ENCODE measurements at regions not wholly inside any gene's neighbourhood (a gene's known extent, or its start where the extent isn't known, plus 50 kb on each side); places are given as distances from the start of the nearest gene placed in this dataset.

- DNase-seq (ENCODE audit: low read depth, low spot score) (no peak), FAIRE-seq (no peak)
- Histone ChIP-seq H3K4me3 (replicated peaks in 1 of 3; ENCODE audit: insufficient read depth in 1 of 3, low read depth in 1 of 3, low read length in 3 of 3) (no peak overlapping the region), H3K9me3 (replicated peaks; ENCODE audit: control insufficient read depth, insufficient read depth, low read length) (no peaks in the 10 kb centered on the region), H3K9me1 (replicated peaks; ENCODE audit: control insufficient read depth, extremely low read depth, insufficient read depth, low read length) (no peaks in the 10 kb centered on the region), H3K79me2 (ENCODE audit: control insufficient read depth, insufficient read depth, low read length) (no peaks in the 10 kb centered on the region), H3K4me2 (ENCODE audit: insufficient read depth, low read length) (no peak overlapping the region), H3K27ac (ENCODE audit: insufficient read depth, low read depth, low read length) (no peak overlapping the region), H4K20me1 (replicated peaks; ENCODE audit: control insufficient read depth, extremely low read depth, insufficient read depth, low read length) (no peaks in the 10 kb centered on the region), H3K27me3 (ENCODE audit: control insufficient read depth in 2 of 2, insufficient read depth in 2 of 2, low read length in 2 of 2) (no peaks in the 10 kb centered on the region), H3K4me1 (ENCODE audit: control insufficient read depth, extremely low read depth, insufficient read depth, low read length) (no peaks in the 10 kb centered on the region), H3K36me3 (ENCODE audit: control insufficient read depth in 2 of 2, extremely low read depth in 1 of 2, insufficient read depth in 2 of 2, low read length in 2 of 2) (no peaks in the 10 kb centered on the region), H3K9ac (replicated peaks; ENCODE audit: extremely low read depth, insufficient read depth, low read length) (no peak overlapping the region), H2AFZ (ENCODE audit: low read depth, low read length) (no peak overlapping the region)
- intact Hi-C loops (cut with micrococcal nuclease) (no loop called here), dilution Hi-C loops (cut with MboI; ENCODE audit: extremely low pct_ligation_motif_present, low sequenced_read_pairs) (no loop called here)
- no TSS peak for BruUV-seq (replicated peaks)
- CTCF ChIA-PET: no interaction called here
- POLR2A ChIA-PET: no interaction called here
- no peak for TF ChIP-seq CTCF (IDR thresholded peaks at IDR 0.05; ENCODE audit: extremely low read depth in 1 of 2, insufficient read depth in 1 of 2, low read depth in 1 of 2, low read length in 2 of 2)
- no peak for TF ChIP-seq JUN (IDR thresholded peaks at IDR 0.05; ENCODE audit: borderline replicate concordance, insufficient read depth, insufficient read length, low read depth)
- TF ChIP-seq MYC (IDR thresholded peaks at IDR 0.05; ENCODE audit: low read depth, low read length): no peak
- no peak for TF ChIP-seq MAX (IDR thresholded peaks at IDR 0.05; ENCODE audit: insufficient read depth, insufficient read length)
- TF ChIP-seq POLR2A (IDR thresholded peaks at IDR 0.05; ENCODE audit: low read depth, low read length): no peak
- no peak for TF ChIP-seq FOS (IDR thresholded peaks at IDR 0.05; ENCODE audit: borderline replicate concordance, insufficient read depth, low read length)
- no peak for TF ChIP-seq EZH2 (IDR thresholded peaks at IDR 0.05; ENCODE audit: borderline replicate concordance, low read depth, low read length, severe bottlenecking)
- TF ChIP-seq POLR2AphosphoS5 (IDR thresholded peaks at IDR 0.05; ENCODE audit: insufficient read depth, low read depth, low read length): no peak
- TF ChIP-seq GATA2 (IDR thresholded peaks at IDR 0.05; ENCODE audit: insufficient read depth, insufficient read length, low read depth, low read length): no peak
Observed at GRCh38 chr16:82331974-82332750, 162.1 kb upstream of the MPHOSPH6 start.

Measured in endothelial cell of umbilical vein (primary cell).